ENCODE measurements at regions not wholly inside any gene's neighbourhood (a gene's known extent, or its start where the extent isn't known, plus 50 kb on each side); places are given as distances from the start of the nearest gene placed in this dataset.
"Not testable (repeated sequence)": the region's sequence is repeated elsewhere in the genome, so short reads cannot be mapped to it uniquely, and the experiment has no call there.

- no peak overlapping the region for H3K27ac Mint-ChIP-seq
- intact Hi-C loops (cut with micrococcal nuclease): no loop called here
- no peaks in the 10 kb centered on the region for H3K4me1 ChIP-seq (ENCODE audit: insufficient read depth, low read length)
- H3K9me3 ChIP-seq (ENCODE audit: control insufficient read depth in 1 of 2, low read length in 2 of 2): no peaks in the 10 kb centered on the region
- peaks cover 3 to 7% of the 10 kb centered on the region in 2 donors for H3K36me3 Mint-ChIP-seq
- no peak overlapping the region for H3K4me3 Mint-ChIP-seq
- H3K27me3 Mint-ChIP-seq: no peaks in the 10 kb centered on the region
- ChIA-PET CTCF (ENCODE audit: partially characterized antibody) (interaction anchor here (0.9 kb wide), 1 partner anchor 9 kb away, joined by 3 read pairs; no protein-coding TSS in a partner anchor), POLR2A (ENCODE audit: partially characterized antibody) (no interaction called here)
- no peak overlapping the region for H3K4me3 ChIP-seq (ENCODE audit: low read length in 2 of 2)
- no peaks in the 10 kb centered on the region for H3K36me3 ChIP-seq (ENCODE audit: insufficient read depth, low read length)
- peaks cover 2 to 5% (median 4%) of the 10 kb centered on the region in 4 donors for H3K4me1 Mint-ChIP-seq
- no peak for DNase-seq
- no peaks in the 10 kb centered on the region for H3K27me3 ChIP-seq (ENCODE audit: insufficient read depth, low read length)
- H3K27ac ChIP-seq (ENCODE audit: low read depth, low read length): no peak overlapping the region
- H3K9me3 Mint-ChIP-seq: peaks cover 0 to 6% (median 3%) of the 10 kb centered on the region in 8 donors
These were observed 536.7 kb downstream of the FLRT2 start for GRCh38 chr14:86066651-86067050.

GRCh38 chr14:86065407-86065806 is 535.5 kb downstream of the FLRT2 start:
- Histone ChIP-seq H3K27me3 (ENCODE audit: insufficient read depth, low read length) (no peaks in the 10 kb centered on the region), H3K36me3 (ENCODE audit: insufficient read depth, low read length) (no peaks in the 10 kb centered on the region), H3K4me1 (ENCODE audit: insufficient read depth, low read length) (no peaks in the 10 kb centered on the region), H3K4me3 (ENCODE audit: low read length in 2 of 2) (no peak overlapping the region), H3K27ac (ENCODE audit: low read depth, low read length) (no peak overlapping the region), H3K9me3 (ENCODE audit: control insufficient read depth in 1 of 2, low read length in 2 of 2) (no peaks in the 10 kb centered on the region)
- intact Hi-C loops (cut with micrococcal nuclease): no loop called here
- H3K27ac Mint-ChIP-seq: no peak overlapping the region
- no peak overlapping the region for H3K4me3 Mint-ChIP-seq
- peaks cover 1 to 3% of the 10 kb centered on the region in 2 donors for H3K36me3 Mint-ChIP-seq
- no peaks in the 10 kb centered on the region for H3K27me3 Mint-ChIP-seq
- no peak for DNase-seq
- H3K9me3 Mint-ChIP-seq: peaks cover 0 to 6% (median 3%) of the 10 kb centered on the region in 8 donors
- POLR2A ChIA-PET (ENCODE audit: partially characterized antibody): no interaction called here
- CTCF ChIA-PET (ENCODE audit: partially characterized antibody): no interaction called here
- peaks cover 0 to 4% (median 1%) of the 10 kb centered on the region in 4 donors for H3K4me1 Mint-ChIP-seq

- H3K9me3 ChIP-seq (ENCODE audit: control insufficient read depth in 1 of 2, low read length in 2 of 2); intact Hi-C loops (cut with micrococcal nuclease); H3K9me3 Mint-ChIP-seq; H3K27ac Mint-ChIP-seq; CTCF ChIA-PET (ENCODE audit: partially characterized antibody); H3K4me3 ChIP-seq (ENCODE audit: low read length in 2 of 2); H3K4me1 ChIP-seq (ENCODE audit: insufficient read depth, low read length); H3K4me1 Mint-ChIP-seq; H3K27ac ChIP-seq (ENCODE audit: low read depth, low read length); H3K36me3 Mint-ChIP-seq; H3K27me3 Mint-ChIP-seq; H3K27me3 ChIP-seq (ENCODE audit: insufficient read depth, low read length); H3K36me3 ChIP-seq (ENCODE audit: insufficient read depth, low read length); POLR2A ChIA-PET (ENCODE audit: partially characterized antibody); DNase-seq; H3K4me3 Mint-ChIP-seq: not testable (repeated sequence)
These were observed 534.7 kb downstream of the FLRT2 start for GRCh38 chr14:86064595-86064994.

DNA sequence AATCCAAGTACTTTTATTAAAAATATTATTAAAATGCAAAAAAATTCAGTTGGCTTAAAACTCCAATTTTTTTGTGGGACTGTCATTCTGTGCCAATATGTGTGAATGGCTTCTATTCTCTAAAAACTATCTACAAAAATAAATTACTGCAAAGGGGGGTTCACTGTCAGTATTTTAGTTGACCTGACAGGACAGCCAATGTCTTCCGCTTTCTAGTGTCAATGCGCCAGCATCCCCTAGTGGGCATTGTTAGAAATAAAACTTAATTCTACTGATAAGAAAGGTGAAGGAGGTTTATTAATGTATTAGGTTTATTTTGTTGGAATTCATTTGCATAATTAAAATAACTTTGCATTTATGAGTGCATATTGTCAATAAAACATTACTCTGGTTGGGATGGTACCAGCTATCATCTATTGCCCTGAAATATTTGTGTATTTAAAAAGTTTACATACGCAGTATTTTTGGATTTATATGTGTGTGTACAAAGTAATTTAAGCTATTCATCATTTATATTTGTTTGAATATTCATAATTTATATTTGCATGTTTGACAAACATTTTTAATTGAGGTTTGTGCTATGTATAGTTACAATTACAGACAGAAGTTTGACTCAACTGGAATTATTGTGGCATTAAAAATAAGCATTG is 527.2 kb downstream of the FLRT2 start:
- CTCF ChIA-PET (ENCODE audit: partially characterized antibody): interaction anchor here (1.0 to 2.0 kb wide), 5 partner anchors 9 to 175 kb away, joined by 3 to 10 read pairs (median 3); no protein-coding TSS in a partner anchor

GRCh38 chr14:86055512-86056075 is 525.6 kb downstream of the FLRT2 start:
- H3K4me1 ChIP-seq (ENCODE audit: insufficient read depth, low read length): no peaks in the 10 kb centered on the region
- no peaks in the 10 kb centered on the region for H3K9me3 ChIP-seq (ENCODE audit: control insufficient read depth in 1 of 2, low read length in 2 of 2)
- no peak overlapping the region for H3K4me3 ChIP-seq (ENCODE audit: low read length in 2 of 2)
- H3K27me3 ChIP-seq (ENCODE audit: insufficient read depth, low read length): no peaks in the 10 kb centered on the region
- DNase-seq: peak in 1 of 5 donors; percentile 8
- H3K27ac ChIP-seq (ENCODE audit: low read depth, low read length): no peak overlapping the region
- ChIA-PET POLR2A (ENCODE audit: partially characterized antibody) (interaction anchor here (0.5 kb wide), 1 partner anchor 27 kb away, joined by 3 read pairs; no protein-coding TSS in a partner anchor), CTCF (ENCODE audit: partially characterized antibody) (interaction anchor here (1.6 to 2.0 kb wide), 2 partner anchors 17 to 20 kb away, joined by 5 to 10 read pairs; no protein-coding TSS in a partner anchor)
- Mint-ChIP-seq H3K4me3 (no peak overlapping the region), H3K27me3 (no peaks in the 10 kb centered on the region), H3K4me1 (peaks cover 0 to 12% (median 4%) of the 10 kb centered on the region in 4 donors), H3K27ac (no peak overlapping the region), H3K9me3 (no peaks in the 10 kb centered on the region), H3K36me3 (peaks cover 0 to 3% of the 10 kb centered on the region in 2 donors)
- no peaks in the 10 kb centered on the region for H3K36me3 ChIP-seq (ENCODE audit: insufficient read depth, low read length)
- intact Hi-C loops (cut with micrococcal nuclease): loop anchor here (5.0 kb wide), 1 partner anchor 188 kb away; no protein-coding TSS in a partner anchor

More for the DNA sequence above, 527.2 kb downstream of the FLRT2 start:
- H3K4me3 Mint-ChIP-seq: no peak overlapping the region
- peaks cover 0 to 12% (median 4%) of the 10 kb centered on the region in 4 donors for H3K4me1 Mint-ChIP-seq
- intact Hi-C loops (cut with micrococcal nuclease): loop anchor here (5.0 kb wide), 1 partner anchor 190 kb away; no protein-coding TSS in a partner anchor
- Histone ChIP-seq H3K27me3 (ENCODE audit: insufficient read depth, low read length) (no peaks in the 10 kb centered on the region), H3K4me1 (ENCODE audit: insufficient read depth, low read length) (no peaks in the 10 kb centered on the region), H3K4me3 (ENCODE audit: low read length in 2 of 2) (no peak overlapping the region), H3K27ac (ENCODE audit: low read depth, low read length) (no peak overlapping the region), H3K9me3 (ENCODE audit: control insufficient read depth in 1 of 2, low read length in 2 of 2) (no peaks in the 10 kb centered on the region), H3K36me3 (ENCODE audit: insufficient read depth, low read length) (no peaks in the 10 kb centered on the region)
- H3K27me3 Mint-ChIP-seq: no peaks in the 10 kb centered on the region
- no peak overlapping the region for H3K27ac Mint-ChIP-seq
- no peaks in the 10 kb centered on the region for H3K36me3 Mint-ChIP-seq
- peak in 3 of 5 donors; percentile 16 to 26 (median 20) for DNase-seq
- POLR2A ChIA-PET (ENCODE audit: partially characterized antibody): no interaction called here
- H3K9me3 Mint-ChIP-seq: no peaks in the 10 kb centered on the region

DNA sequence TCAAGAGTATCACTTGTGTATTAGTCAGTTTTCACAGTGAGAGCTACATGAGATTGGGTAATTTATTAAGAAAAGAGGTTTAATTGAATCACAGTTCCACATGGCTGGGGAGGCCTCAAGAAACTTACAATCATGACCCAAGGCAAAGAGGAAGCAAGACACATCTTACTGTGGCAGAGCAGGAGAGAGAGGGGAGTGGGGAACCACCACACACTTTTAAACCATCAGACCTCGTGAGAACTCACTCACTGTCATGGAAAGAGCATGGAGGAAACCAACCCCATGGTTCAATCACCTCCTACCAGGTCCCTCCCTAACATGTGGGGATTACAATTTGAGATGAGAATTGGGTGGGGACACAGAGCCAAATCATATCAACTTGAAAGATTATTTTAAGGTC is 522.9 kb downstream of the FLRT2 start:
- H3K27me3 ChIP-seq (ENCODE audit: insufficient read depth, low read length): no peaks in the 10 kb centered on the region
- H3K9me3 ChIP-seq (ENCODE audit: control insufficient read depth in 1 of 2, low read length in 2 of 2): no peaks in the 10 kb centered on the region
- H3K4me1 ChIP-seq (ENCODE audit: insufficient read depth, low read length): no peaks in the 10 kb centered on the region
- no peak for DNase-seq
- no peak overlapping the region for H3K4me3 Mint-ChIP-seq
- H3K36me3 ChIP-seq (ENCODE audit: insufficient read depth, low read length): no peaks in the 10 kb centered on the region
- H3K27me3 Mint-ChIP-seq: no peaks in the 10 kb centered on the region
- no peak overlapping the region for H3K27ac Mint-ChIP-seq
- no peaks in the 10 kb centered on the region for H3K9me3 Mint-ChIP-seq
- ChIA-PET POLR2A (ENCODE audit: partially characterized antibody) (no interaction called here), CTCF (ENCODE audit: partially characterized antibody) (no interaction called here)
- no peak overlapping the region for H3K27ac ChIP-seq (ENCODE audit: low read depth, low read length)
- peaks cover 0 to 19% (median 4%) of the 10 kb centered on the region in 4 donors for H3K4me1 Mint-ChIP-seq
- intact Hi-C loops (cut with micrococcal nuclease): no loop called here
- no peak overlapping the region for H3K4me3 ChIP-seq (ENCODE audit: low read length in 2 of 2)
- H3K36me3 Mint-ChIP-seq: peaks cover 0 to 3% of the 10 kb centered on the region in 2 donors

DNA sequence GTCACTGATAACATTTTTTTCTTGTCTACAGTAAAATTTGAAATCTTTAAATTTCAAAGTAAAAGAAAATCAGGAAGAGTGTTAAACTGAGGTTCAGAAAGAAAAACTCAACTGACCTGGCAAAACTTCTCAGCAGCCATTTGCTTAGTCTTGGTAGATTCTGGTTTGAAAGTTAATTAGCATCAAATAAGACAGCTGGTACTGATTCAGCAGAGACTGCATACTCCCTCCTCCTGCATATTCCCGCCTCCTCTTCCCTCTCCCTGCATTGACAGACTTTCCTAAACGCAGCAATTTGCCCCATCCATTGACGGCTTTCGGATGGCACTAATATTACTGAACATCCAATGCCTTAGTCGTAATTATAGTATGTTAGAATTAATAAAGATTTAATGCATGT is 520.8 kb downstream of the FLRT2 start:
- Histone ChIP-seq H3K27me3 (ENCODE audit: insufficient read depth, low read length) (no peaks in the 10 kb centered on the region), H3K36me3 (ENCODE audit: insufficient read depth, low read length) (no peaks in the 10 kb centered on the region), H3K4me1 (ENCODE audit: insufficient read depth, low read length) (no peaks in the 10 kb centered on the region), H3K9me3 (ENCODE audit: control insufficient read depth in 1 of 2, low read length in 2 of 2) (no peaks in the 10 kb centered on the region), H3K4me3 (ENCODE audit: low read length in 2 of 2) (no peak overlapping the region), H3K27ac (ENCODE audit: low read depth, low read length) (no peak overlapping the region)
- no peaks in the 10 kb centered on the region for H3K27me3 Mint-ChIP-seq
- peaks cover 0 to 18% (median 5%) of the 10 kb centered on the region in 4 donors for H3K4me1 Mint-ChIP-seq
- no peak overlapping the region for H3K27ac Mint-ChIP-seq
- POLR2A ChIA-PET (ENCODE audit: partially characterized antibody): no interaction called here
- CTCF ChIA-PET (ENCODE audit: partially characterized antibody): interaction anchor here (1.1 kb wide), 1 partner anchor 8 kb away, joined by 3 read pairs; no protein-coding TSS in a partner anchor
- peaks cover 0 to 3% (median 0%) of the 10 kb centered on the region in 8 donors for H3K9me3 Mint-ChIP-seq
- no peak overlapping the region for H3K4me3 Mint-ChIP-seq
- no peak for DNase-seq
- intact Hi-C loops (cut with micrococcal nuclease): no loop called here
- H3K36me3 Mint-ChIP-seq: peaks cover 0 to 11% of the 10 kb centered on the region in 2 donors
